IMR-90 (cell line): ENCODE measurements at regions not wholly inside any gene's neighbourhood (a gene's known extent, or its start where the extent isn't known, plus 50 kb on each side); places are given as distances from the start of the nearest gene placed in this dataset.

Source experiments
- ATAC-seq: fragments of 200-7000 bp; cut with Tn5 transposase; 2 replicates; pipeline ENCODE4 v1.9.1; 2020; ENCODE audit warnings: low read depth, mild to moderate bottlenecking, moderate library complexity
- BruUV-seq: library from RNA; stranded (reverse); fragments of 400-500 nt; replicated peaks from 2 replicates; lab custom pipeline; 2021; lab: Mats Ljungman, UMichigan
- CTCF ChIA-PET: fragments of 300-600 bp; formaldehyde crosslinking; extraction: SDS; loops from one replicate; lab custom pipeline; 2021; ENCODE audit warnings: antibody characterized with exemption; lab: Yijun Ruan, JAX
- POLR2A ChIA-PET: fragments of 300-600 bp; sonication (Branson Sonifier 250); formaldehyde crosslinking; loops from one replicate; lab custom pipeline; 2022; ENCODE audit warnings: antibody characterized with exemption; ENCODE audit not compliant: unreplicated experiment; lab: Charles Lee
- DNase-seq: peaks from one replicate; pipeline ENCODE4 v3.0.0; 2013
- H2AFZ ChIP-seq: replicated peaks from 2 replicates; pipeline ENCODE3; 2013; ENCODE audit warnings: low read length, mild to moderate bottlenecking; ENCODE audit not compliant: poor library complexity
- H2AK5ac ChIP-seq: 2 replicates; pipeline ENCODE4 v1.6.1; 2013; ENCODE audit warnings: low read depth, low read length, inconsistent platforms
- H2AK9ac ChIP-seq: replicated peaks from 2 replicates; pipeline ENCODE3; 2013; ENCODE audit warnings: mild to moderate bottlenecking, low read depth, low read length, moderate library complexity; ENCODE audit not compliant: poor library complexity
- H2BK120ac ChIP-seq: 2 replicates; pipeline ENCODE4 v1.6.1; 2013; ENCODE audit warnings: low read depth, low read length, inconsistent platforms
- H2BK15ac ChIP-seq: 3 replicates; pipeline ENCODE4 v1.6.1; 2013; ENCODE audit warnings: low read depth, low read length, inconsistent platforms
- H2BK20ac ChIP-seq: 2 replicates; pipeline ENCODE4 v1.6.1; 2013; ENCODE audit warnings: low read depth, mild to moderate bottlenecking, inconsistent platforms, low read length, moderate library complexity
- H2BK5ac ChIP-seq: 2 replicates; pipeline ENCODE4 v1.6.1; 2013; ENCODE audit warnings: mild to moderate bottlenecking, low read depth, low read length, inconsistent platforms; ENCODE audit not compliant: poor library complexity, severe bottlenecking
- H3K14ac ChIP-seq: replicated peaks from 2 replicates; pipeline ENCODE4 v1.6.1; 2013; ENCODE audit warnings: low read depth, low read length, inconsistent platforms
- H3K18ac ChIP-seq: 2 replicates; pipeline ENCODE4 v1.6.1; 2013; ENCODE audit warnings: low read depth, low read length, control low read depth
- H3K23ac ChIP-seq: 2 replicates; pipeline ENCODE4 v1.6.1; 2013; ENCODE audit warnings: low read depth, low read length, inconsistent platforms
- H3K27ac ChIP-seq: 2 replicates; pipeline ENCODE4 v1.5.1; 2013; ENCODE audit warnings: mild to moderate bottlenecking, control low read depth, low read length; ENCODE audit not compliant: insufficient read depth
- H3K27me3 ChIP-seq: 2 replicates; pipeline ENCODE4 v1.6.1; 2013; ENCODE audit warnings: low read length; ENCODE audit not compliant: control insufficient read depth, insufficient read depth
- H3K36me3 ChIP-seq: 2 replicates; pipeline ENCODE4 v1.6.1; 2013; ENCODE audit warnings: low read length, mixed read lengths; ENCODE audit not compliant: control insufficient read depth, insufficient read depth
- H3K4ac ChIP-seq: 2 replicates; pipeline ENCODE4 v1.6.1; 2013; ENCODE audit warnings: low read depth, low read length, inconsistent platforms
- H3K4me1 ChIP-seq: 2 replicates; pipeline ENCODE4 v1.6.1; 2013; ENCODE audit warnings: low read length, mixed read lengths; ENCODE audit not compliant: control insufficient read depth, insufficient read depth
- H3K4me2 ChIP-seq: 2 replicates; pipeline ENCODE4 v1.6.1; 2013; ENCODE audit warnings: low read depth, mild to moderate bottlenecking, control low read depth, low read length, moderate library complexity
- H3K4me3 ChIP-seq: 2 replicates; pipeline ENCODE4 v1.5.1; 2013; ENCODE audit warnings: low read depth, mild to moderate bottlenecking, control low read depth, low read length, moderate library complexity; ENCODE audit not compliant: insufficient read depth
- H3K56ac ChIP-seq: 2 replicates; pipeline ENCODE4 v1.6.1; 2013; ENCODE audit warnings: low read length, inconsistent platforms; ENCODE audit not compliant: insufficient read depth; ENCODE audit errors: extremely low read depth
- H3K79me1 ChIP-seq, 2 experiments: 2 replicates each; pipeline ENCODE4 v1.6.1; 2013; ENCODE audit warnings: low read length in 2 of 2, inconsistent platforms in 1 of 2, low read depth in 1 of 2
- H3K9ac ChIP-seq: 2 replicates; pipeline ENCODE4 v1.6.1; 2013; ENCODE audit warnings: low read depth, low read length, control low read depth
- H3K9me1 ChIP-seq: 2 replicates; pipeline ENCODE4 v1.6.1; 2013; ENCODE audit warnings: low read length, inconsistent platforms; ENCODE audit not compliant: insufficient read depth
- H3K9me3 ChIP-seq: 2 replicates; pipeline ENCODE4 v1.6.1; 2013; ENCODE audit warnings: low read length; ENCODE audit not compliant: control insufficient read depth, insufficient read depth
- H4K20me1 ChIP-seq: 2 replicates; pipeline ENCODE4 v1.6.1; 2013; ENCODE audit warnings: low read length, inconsistent platforms; ENCODE audit not compliant: insufficient read depth
- H4K5ac ChIP-seq: 2 replicates; pipeline ENCODE4 v1.6.1; 2013; ENCODE audit warnings: mild to moderate bottlenecking, low read depth, low read length, control low read depth
- H4K8ac ChIP-seq, 2 experiments: 2 replicates each; pipeline ENCODE4 v1.6.1; 2013; ENCODE audit warnings: low read depth in 2 of 2, low read length in 2 of 2, control low read depth in 1 of 2, inconsistent platforms in 1 of 2
- H4K91ac ChIP-seq: 2 replicates; pipeline ENCODE4 v1.6.1; 2013; ENCODE audit warnings: low read depth, low read length, inconsistent platforms; ENCODE audit not compliant: insufficient read depth
- BHLHE40 ChIP-seq: fragments of 150-350 bp; IDR thresholded peaks from 2 replicates; pipeline ENCODE4 v1.6.1; 2016; ENCODE audit warnings: mild to moderate bottlenecking, low read depth, low read length
- CEBPB ChIP-seq: IDR thresholded peaks from 2 replicates; pipeline ENCODE4 v1.6.1; 2012; ENCODE audit warnings: low read depth, low read length, improper control_type of control experiment
- CHD1 ChIP-seq: IDR thresholded peaks from 2 replicates; pipeline ENCODE4 v1.6.1; 2012; ENCODE audit warnings: low read depth, low read length, improper control_type of control experiment
- CTCF ChIP-seq: conservative IDR thresholded peaks from 2 replicates; pipeline ENCODE4 v1.5.1; 2012; ENCODE audit warnings: mild to moderate bottlenecking, low read depth, low read length, improper control_type of control experiment
- FOS ChIP-seq: fragments of 150-350 bp; IDR thresholded peaks from 2 replicates; pipeline ENCODE4 v1.6.1; 2016; ENCODE audit warnings: low read depth, low read length
- MAFK ChIP-seq: IDR thresholded peaks from 2 replicates; pipeline ENCODE4 v1.6.1; 2012; ENCODE audit warnings: low read depth, low read length, improper control_type of control experiment
- MAZ ChIP-seq: IDR thresholded peaks from 2 replicates; pipeline ENCODE4 v1.6.1; 2012; ENCODE audit warnings: low read depth, mild to moderate bottlenecking, low read length, improper control_type of control experiment, moderate library complexity, borderline replicate concordance
- MXI1 ChIP-seq: IDR thresholded peaks from 2 replicates; pipeline ENCODE4 v1.6.1; 2012; ENCODE audit warnings: low read depth, mild to moderate bottlenecking, low read length, moderate library complexity, borderline replicate concordance
- NFE2L2 ChIP-seq: fragments of 150-350 bp; IDR thresholded peaks from 2 replicates; pipeline ENCODE4 v1.6.1; 2016; ENCODE audit warnings: low read depth, mild to moderate bottlenecking, low read length
- POLR2A ChIP-seq: IDR thresholded peaks from 2 replicates; pipeline ENCODE4 v1.6.1; 2012; ENCODE audit warnings: mild to moderate bottlenecking, low read depth, low read length
- RAD21 ChIP-seq: IDR thresholded peaks from 2 replicates; pipeline ENCODE4 v1.6.1; 2012; ENCODE audit warnings: low read length, improper control_type of control experiment
- RCOR1 ChIP-seq: IDR thresholded peaks from 2 replicates; pipeline ENCODE4 v1.6.1; 2012; ENCODE audit warnings: mild to moderate bottlenecking, low read length, improper control_type of control experiment; ENCODE audit not compliant: insufficient replicate concordance
- RFX5 ChIP-seq: IDR thresholded peaks from 2 replicates; pipeline ENCODE4 v1.8.0; 2012; ENCODE audit warnings: low read depth, mild to moderate bottlenecking, low read length, moderate library complexity
- SMC3 ChIP-seq: fragments of 150-350 bp; IDR thresholded peaks from 2 replicates; pipeline ENCODE4 v1.6.1; 2016; ENCODE audit warnings: low read depth, mild to moderate bottlenecking, antibody characterized with exemption, low read length, moderate library complexity
- WGBS, 2 experiments: methylation state at CpG; one replicate each; pipeline versions ENCODE4 v1.1.5 to v1.1.7; 2013; ENCODE audit warnings: missing lambda C conversion rate in 2 of 2; ENCODE audit not compliant: insufficient read length in 1 of 2; ENCODE audit errors: extremely low coverage in 2 of 2; 5-methylcytosine and 5-hydroxymethylcytosine counted together
- dilution Hi-C: fragments of 300-500 bp; cut with HindIII; formaldehyde crosslinking; loops from one replicate; pipeline ENCODE4 v1.14.3; 2018; ENCODE audit warnings: low sequenced_read_pairs; ENCODE audit not compliant: unreplicated experiment
- in situ Hi-C: fragments of 300-500 bp; cut with MboI; formaldehyde crosslinking; loops from 3 replicates; pipeline ENCODE4 v1.14.3; 2019; ENCODE audit warnings: low sequenced_read_pairs, inconsistent platforms, mixed read lengths
- intact Hi-C: fragments of 100-400 bp; cut with micrococcal nuclease; formaldehyde crosslinking; loops from 2 replicates; pipeline ENCODE4 v1.10.0; 2022
- TF ChIP-seq, protein P1 (sequence below): fragments of 150-350 bp; IDR thresholded peaks from 2 replicates; pipeline ENCODE4 v1.6.1; 2016; ENCODE audit warnings: low read depth, mild to moderate bottlenecking, low read length, moderate library complexity, borderline replicate concordance
- TF ChIP-seq, protein P2 (sequence below): fragments of 150-350 bp; IDR thresholded peaks from 2 replicates; pipeline ENCODE4 v1.6.1; 2017; ENCODE audit warnings: mild to moderate bottlenecking, antibody characterized with exemption, low read length, low read depth

DNA sequence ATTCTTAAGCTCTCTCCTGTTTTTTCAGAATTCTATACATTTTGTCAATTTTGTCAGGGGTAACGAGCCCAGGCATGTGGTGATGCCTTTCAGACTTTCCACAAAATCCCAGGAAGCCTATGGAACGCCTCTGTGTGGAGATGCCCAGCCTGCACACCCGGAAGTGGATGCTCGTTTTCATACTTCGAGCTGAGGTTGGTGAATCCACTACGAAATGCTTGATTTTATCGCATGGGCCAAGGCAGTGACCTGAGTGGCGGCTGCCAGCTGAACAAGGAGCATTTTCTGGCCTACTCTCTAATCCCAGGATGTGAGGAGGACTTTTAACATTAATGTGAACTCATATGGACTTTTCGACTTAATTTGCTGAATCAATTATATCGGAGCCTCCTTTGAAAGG is 426.7 kb upstream of the B3GAT1 start:
- H3K9me3 ChIP-seq = peaks cover 39% of the 10 kb centered on the region
- no TSS peak for BruUV-seq
- no peak overlapping the region for H3K9ac ChIP-seq
- H3K4ac ChIP-seq = no peak overlapping the region
- no peak overlapping the region for H2AK5ac ChIP-seq
- no peak overlapping the region for H4K5ac ChIP-seq
- ChIA-PET POLR2A (no interaction called here), CTCF (no interaction called here)
- DNase-seq (no peak), ATAC-seq (no peak)
- no peak overlapping the region for H2BK20ac ChIP-seq
- H3K18ac ChIP-seq = no peak overlapping the region
- no peaks in the 10 kb centered on the region for H3K9me1 ChIP-seq
- no peak overlapping the region for H4K8ac ChIP-seq
- no peak overlapping the region for H2BK5ac ChIP-seq
- H3K36me3 ChIP-seq = no peaks in the 10 kb centered on the region
- no peak overlapping the region for H3K27ac ChIP-seq
- no peak overlapping the region for H3K14ac ChIP-seq
- H3K56ac ChIP-seq = no peak overlapping the region
- no peaks in the 10 kb centered on the region for H3K79me1 ChIP-seq
- no peaks in the 10 kb centered on the region for H4K20me1 ChIP-seq
- dilution Hi-C loops = no loop called here
- no peak overlapping the region for H3K4me3 ChIP-seq
- H3K23ac ChIP-seq = no peak overlapping the region
- intact Hi-C loops = no loop called here
- no peak overlapping the region for H3K4me2 ChIP-seq
- no peak overlapping the region for H2AFZ ChIP-seq
- no peak for TF ChIP-seq MXI1
- no peak for TF ChIP-seq RFX5
- TF ChIP-seq POLR2A = no peak
- TF ChIP-seq, protein P1, sequence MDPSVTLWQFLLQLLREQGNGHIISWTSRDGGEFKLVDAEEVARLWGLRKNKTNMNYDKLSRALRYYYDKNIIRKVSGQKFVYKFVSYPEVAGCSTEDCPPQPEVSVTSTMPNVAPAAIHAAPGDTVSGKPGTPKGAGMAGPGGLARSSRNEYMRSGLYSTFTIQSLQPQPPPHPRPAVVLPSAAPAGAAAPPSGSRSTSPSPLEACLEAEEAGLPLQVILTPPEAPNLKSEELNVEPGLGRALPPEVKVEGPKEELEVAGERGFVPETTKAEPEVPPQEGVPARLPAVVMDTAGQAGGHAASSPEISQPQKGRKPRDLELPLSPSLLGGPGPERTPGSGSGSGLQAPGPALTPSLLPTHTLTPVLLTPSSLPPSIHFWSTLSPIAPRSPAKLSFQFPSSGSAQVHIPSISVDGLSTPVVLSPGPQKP = no peak
- no peak for TF ChIP-seq RAD21
- no peak for TF ChIP-seq MAZ
- TF ChIP-seq, protein P2, sequence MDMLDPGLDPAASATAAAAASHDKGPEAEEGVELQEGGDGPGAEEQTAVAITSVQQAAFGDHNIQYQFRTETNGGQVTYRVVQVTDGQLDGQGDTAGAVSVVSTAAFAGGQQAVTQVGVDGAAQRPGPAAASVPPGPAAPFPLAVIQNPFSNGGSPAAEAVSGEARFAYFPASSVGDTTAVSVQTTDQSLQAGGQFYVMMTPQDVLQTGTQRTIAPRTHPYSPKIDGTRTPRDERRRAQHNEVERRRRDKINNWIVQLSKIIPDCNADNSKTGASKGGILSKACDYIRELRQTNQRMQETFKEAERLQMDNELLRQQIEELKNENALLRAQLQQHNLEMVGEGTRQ = no peak
- no peak for TF ChIP-seq FOS
- no peak for TF ChIP-seq NFE2L2
- no peak for TF ChIP-seq CTCF
- no peak for TF ChIP-seq RCOR1
- TF ChIP-seq BHLHE40 = no peak
- TF ChIP-seq CHD1 = no peak
- TF ChIP-seq MAFK = no peak
- TF ChIP-seq CEBPB = no peak
- TF ChIP-seq SMC3 = no peak
- H4K91ac ChIP-seq = no peak overlapping the region
- no peak overlapping the region for H2BK15ac ChIP-seq
- no peaks in the 10 kb centered on the region for H3K4me1 ChIP-seq
- no peak overlapping the region for H2BK120ac ChIP-seq
- in situ Hi-C loops = no loop called here
- H2AK9ac ChIP-seq = no peak overlapping the region
- WGBS, 2 experiments = 43% methylated on average over 4 of the region's 10 CpGs; no CpG with 5 or more reads in 1 of the 2 experiments
- no peaks in the 10 kb centered on the region for H3K27me3 ChIP-seq
